ENCODE measurements at regions not wholly inside any gene's neighbourhood (a gene's known extent, or its start where the extent isn't known, plus 50 kb on each side); places are given as distances from the start of the nearest gene placed in this dataset.

- H3K36me3 ChIP-seq (ENCODE audit: insufficient read depth, low read length): no peaks in the 10 kb centered on the region
- intact Hi-C loops (cut with micrococcal nuclease): no loop called here
- no peak overlapping the region for H3K27ac Mint-ChIP-seq
- no peak overlapping the region for H3K4me3 Mint-ChIP-seq
- H3K27ac ChIP-seq (ENCODE audit: low read depth, low read length): no peak overlapping the region
- H3K9me3 ChIP-seq (ENCODE audit: control insufficient read depth in 1 of 2, low read length in 2 of 2): no peaks in the 10 kb centered on the region
- ChIA-PET CTCF (ENCODE audit: partially characterized antibody) (interaction anchor here (0.9 kb wide), 1 partner anchor 809 kb away, joined by 3 read pairs; no protein-coding TSS in a partner anchor), POLR2A (ENCODE audit: partially characterized antibody) (no interaction called here)
- no peaks in the 10 kb centered on the region for H3K27me3 ChIP-seq (ENCODE audit: insufficient read depth, low read length)
- H3K4me3 ChIP-seq (ENCODE audit: low read length in 2 of 2): no peak overlapping the region
- H3K27me3 Mint-ChIP-seq: no peaks in the 10 kb centered on the region
- DNase-seq: no peak
- no peaks in the 10 kb centered on the region for H3K36me3 Mint-ChIP-seq
- H3K4me1 Mint-ChIP-seq: no peaks in the 10 kb centered on the region
- H3K4me1 ChIP-seq (ENCODE audit: insufficient read depth, low read length): no peaks in the 10 kb centered on the region
- peaks cover 0 to 9% (median 4%) of the 10 kb centered on the region in 8 donors for H3K9me3 Mint-ChIP-seq
Measured at GRCh38 chr18:56067214-56067894, 479.4 kb upstream of the TCF4 start.

- intact Hi-C loops (cut with micrococcal nuclease): no loop called here
Measured at GRCh38 chr18:56066524-56067213, 478.7 kb upstream of the TCF4 start.

GRCh38 chr18:56065086-56065485, 477.1 kb upstream of the TCF4 start:
- Histone ChIP-seq H3K4me1 (ENCODE audit: insufficient read depth, low read length) (no peaks in the 10 kb centered on the region), H3K27me3 (ENCODE audit: insufficient read depth, low read length) (no peaks in the 10 kb centered on the region), H3K4me3 (ENCODE audit: low read length in 2 of 2) (no peak overlapping the region), H3K36me3 (ENCODE audit: insufficient read depth, low read length) (no peaks in the 10 kb centered on the region), H3K27ac (ENCODE audit: low read depth, low read length) (no peak overlapping the region), H3K9me3 (ENCODE audit: control insufficient read depth in 1 of 2, low read length in 2 of 2) (no peaks in the 10 kb centered on the region)
- Mint-ChIP-seq H3K4me1 (no peaks in the 10 kb centered on the region), H3K4me3 (no peak overlapping the region), H3K9me3 (peaks cover 0 to 8% (median 3%) of the 10 kb centered on the region in 8 donors), H3K27me3 (no peaks in the 10 kb centered on the region), H3K27ac (no peak overlapping the region), H3K36me3 (no peaks in the 10 kb centered on the region)
- intact Hi-C loops (cut with micrococcal nuclease): no loop called here
- no peak for DNase-seq
- ChIA-PET CTCF (ENCODE audit: partially characterized antibody) (no interaction called here), POLR2A (ENCODE audit: partially characterized antibody) (no interaction called here)

More at GRCh38 chr18:56066524-56067213, 478.7 kb upstream of the TCF4 start:
- DNase-seq: no peak
- H3K9me3 ChIP-seq (ENCODE audit: control insufficient read depth in 1 of 2, low read length in 2 of 2): no peaks in the 10 kb centered on the region
- Mint-ChIP-seq H3K27ac (no peak overlapping the region), H3K4me3 (no peak overlapping the region), H3K9me3 (peaks cover 0 to 9% (median 4%) of the 10 kb centered on the region in 8 donors), H3K27me3 (no peaks in the 10 kb centered on the region), H3K4me1 (no peaks in the 10 kb centered on the region), H3K36me3 (no peaks in the 10 kb centered on the region)
- ChIA-PET CTCF (ENCODE audit: partially characterized antibody) (interaction anchor here (0.9 kb wide), 1 partner anchor 808 kb away, joined by 3 read pairs; no protein-coding TSS in a partner anchor), POLR2A (ENCODE audit: partially characterized antibody) (no interaction called here)
- H3K4me1 ChIP-seq (ENCODE audit: insufficient read depth, low read length): no peaks in the 10 kb centered on the region
- H3K27ac ChIP-seq (ENCODE audit: low read depth, low read length): no peak overlapping the region
- H3K27me3 ChIP-seq (ENCODE audit: insufficient read depth, low read length): no peaks in the 10 kb centered on the region
- H3K4me3 ChIP-seq (ENCODE audit: low read length in 2 of 2): no peak overlapping the region
- no peaks in the 10 kb centered on the region for H3K36me3 ChIP-seq (ENCODE audit: insufficient read depth, low read length)

DNA sequence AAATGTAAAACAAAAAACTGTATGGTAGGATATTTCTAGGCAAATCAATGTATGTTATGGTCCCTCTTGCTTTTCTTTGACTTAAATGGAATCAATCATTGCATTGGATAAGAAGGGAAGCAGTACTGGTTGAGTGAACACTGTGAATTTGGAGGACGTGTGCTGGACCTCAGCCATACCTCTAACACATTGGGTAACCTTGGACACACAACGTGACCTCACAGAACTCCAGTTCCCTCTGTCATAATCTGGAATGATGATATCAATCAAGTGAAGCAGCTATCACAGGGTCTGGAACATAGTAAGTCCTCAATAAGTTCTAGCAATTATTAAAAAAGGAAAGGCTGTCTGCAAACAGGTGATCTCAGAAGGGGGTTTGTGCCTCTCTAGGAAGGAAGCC, 474.9 kb upstream of the TCF4 start:
- H3K4me1 ChIP-seq (ENCODE audit: insufficient read depth, low read length): no peaks in the 10 kb centered on the region
- ChIA-PET CTCF (ENCODE audit: partially characterized antibody) (no interaction called here), POLR2A (ENCODE audit: partially characterized antibody) (no interaction called here)
- H3K4me3 ChIP-seq (ENCODE audit: low read length in 2 of 2): no peak overlapping the region
- H3K4me1 Mint-ChIP-seq: no peaks in the 10 kb centered on the region
- H3K9me3 Mint-ChIP-seq: peaks cover 0 to 8% (median 4%) of the 10 kb centered on the region in 8 donors
- no peaks in the 10 kb centered on the region for H3K9me3 ChIP-seq (ENCODE audit: control insufficient read depth in 1 of 2, low read length in 2 of 2)
- DNase-seq: no peak
- no peak overlapping the region for H3K27ac ChIP-seq (ENCODE audit: low read depth, low read length)
- H3K36me3 ChIP-seq (ENCODE audit: insufficient read depth, low read length): no peaks in the 10 kb centered on the region
- no peak overlapping the region for H3K4me3 Mint-ChIP-seq
- H3K36me3 Mint-ChIP-seq: no peaks in the 10 kb centered on the region
- no peaks in the 10 kb centered on the region for H3K27me3 Mint-ChIP-seq
- H3K27me3 ChIP-seq (ENCODE audit: insufficient read depth, low read length): no peaks in the 10 kb centered on the region
- no peak overlapping the region for H3K27ac Mint-ChIP-seq
- intact Hi-C loops (cut with micrococcal nuclease): no loop called here

GRCh38 chr18:56060967-56061541, 473.1 kb upstream of the TCF4 start:
- Histone ChIP-seq H3K27ac (ENCODE audit: low read depth, low read length) (no peak overlapping the region), H3K4me3 (ENCODE audit: low read length in 2 of 2) (no peak overlapping the region), H3K36me3 (ENCODE audit: insufficient read depth, low read length) (no peaks in the 10 kb centered on the region), H3K27me3 (ENCODE audit: insufficient read depth, low read length) (no peaks in the 10 kb centered on the region), H3K9me3 (ENCODE audit: control insufficient read depth in 1 of 2, low read length in 2 of 2) (no peaks in the 10 kb centered on the region), H3K4me1 (ENCODE audit: insufficient read depth, low read length) (no peaks in the 10 kb centered on the region)
- intact Hi-C loops (cut with micrococcal nuclease): no loop called here
- no peaks in the 10 kb centered on the region for H3K36me3 Mint-ChIP-seq
- POLR2A ChIA-PET (ENCODE audit: partially characterized antibody): no interaction called here
- peak overlapping the region in 1 of 7 donors; percentile 38 for H3K27ac Mint-ChIP-seq
- peaks cover 0 to 8% (median 3%) of the 10 kb centered on the region in 8 donors for H3K9me3 Mint-ChIP-seq
- no peaks in the 10 kb centered on the region for H3K27me3 Mint-ChIP-seq
- DNase-seq: no peak
- H3K4me3 Mint-ChIP-seq: no peak overlapping the region
- CTCF ChIA-PET (ENCODE audit: partially characterized antibody): interaction anchor here (1.7 kb wide), 1 partner anchor 11 kb away, joined by 5 read pairs; no protein-coding TSS in a partner anchor
- no peaks in the 10 kb centered on the region for H3K4me1 Mint-ChIP-seq

DNA sequence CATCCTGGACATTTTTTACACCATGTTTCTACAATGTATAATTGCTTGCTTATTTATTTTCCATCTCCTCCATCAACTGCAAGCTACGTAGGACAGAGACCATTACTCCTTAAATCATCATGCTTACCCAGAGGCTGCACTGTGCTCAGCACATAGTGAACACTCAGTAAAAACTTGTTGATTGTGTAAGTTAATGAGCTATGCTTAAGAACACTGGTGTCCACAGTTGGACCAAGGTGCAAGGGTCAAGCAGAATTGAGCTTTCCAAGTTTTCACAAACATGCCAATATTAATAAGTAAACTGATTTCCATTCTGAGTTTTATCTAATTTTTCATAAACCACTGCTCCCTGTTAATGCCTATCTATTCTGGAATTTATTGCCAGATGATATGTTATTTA, 464.2 kb upstream of the TCF4 start:
- no peaks in the 10 kb centered on the region for H3K9me3 ChIP-seq (ENCODE audit: control insufficient read depth in 1 of 2, low read length in 2 of 2)
- Mint-ChIP-seq H3K4me3 (no peak overlapping the region), H3K36me3 (no peaks in the 10 kb centered on the region), H3K9me3 (peaks cover 4 to 16% (median 7%) of the 10 kb centered on the region in 8 donors), H3K27me3 (no peaks in the 10 kb centered on the region), H3K4me1 (no peaks in the 10 kb centered on the region), H3K27ac (no peak overlapping the region)
- intact Hi-C loops (cut with micrococcal nuclease): no loop called here
- ChIA-PET CTCF (ENCODE audit: partially characterized antibody) (no interaction called here), POLR2A (ENCODE audit: partially characterized antibody) (no interaction called here)
- no peak for DNase-seq
- no peak overlapping the region for H3K27ac ChIP-seq (ENCODE audit: low read depth, low read length)
- no peaks in the 10 kb centered on the region for H3K36me3 ChIP-seq (ENCODE audit: insufficient read depth, low read length)
- H3K4me3 ChIP-seq (ENCODE audit: low read length in 2 of 2): no peak overlapping the region
- H3K27me3 ChIP-seq (ENCODE audit: insufficient read depth, low read length): no peaks in the 10 kb centered on the region
- no peaks in the 10 kb centered on the region for H3K4me1 ChIP-seq (ENCODE audit: insufficient read depth, low read length)

DNA sequence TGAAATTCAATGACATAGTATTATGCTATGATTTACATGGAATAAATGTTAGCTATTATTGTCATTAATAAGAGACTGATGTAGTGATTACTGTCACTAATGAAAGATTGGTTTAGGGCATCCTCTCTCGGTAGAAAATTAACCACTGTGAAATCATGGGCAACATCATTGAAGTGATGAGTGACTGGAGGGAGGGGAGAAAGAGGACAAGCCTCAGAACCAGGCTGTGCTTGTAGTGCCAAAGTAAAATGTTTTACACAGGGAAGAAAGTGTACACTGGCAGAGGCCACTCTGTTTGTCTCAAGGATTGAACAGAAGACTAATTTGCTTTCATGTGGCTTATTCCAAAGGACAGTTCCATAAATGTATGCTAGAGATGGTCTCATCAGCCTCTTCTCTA, 456.2 kb upstream of the TCF4 start:
- Histone ChIP-seq H3K4me3 (ENCODE audit: low read length in 2 of 2) (no peak overlapping the region), H3K27me3 (ENCODE audit: insufficient read depth, low read length) (no peaks in the 10 kb centered on the region), H3K36me3 (ENCODE audit: insufficient read depth, low read length) (no peaks in the 10 kb centered on the region), H3K9me3 (ENCODE audit: control insufficient read depth in 1 of 2, low read length in 2 of 2) (no peaks in the 10 kb centered on the region), H3K27ac (ENCODE audit: low read depth, low read length) (no peak overlapping the region), H3K4me1 (ENCODE audit: insufficient read depth, low read length) (no peaks in the 10 kb centered on the region)
- no peak overlapping the region for H3K27ac Mint-ChIP-seq
- ChIA-PET CTCF (ENCODE audit: partially characterized antibody) (no interaction called here), POLR2A (ENCODE audit: partially characterized antibody) (no interaction called here)
- H3K27me3 Mint-ChIP-seq: no peaks in the 10 kb centered on the region
- H3K4me3 Mint-ChIP-seq: no peak overlapping the region
- no peak for DNase-seq
- no peaks in the 10 kb centered on the region for H3K36me3 Mint-ChIP-seq
- H3K4me1 Mint-ChIP-seq: no peaks in the 10 kb centered on the region
- peaks cover 2 to 31% (median 13%) of the 10 kb centered on the region in 8 donors for H3K9me3 Mint-ChIP-seq
- intact Hi-C loops (cut with micrococcal nuclease): no loop called here
